ENCODE measurements at regions not wholly inside any gene's neighbourhood (a gene's known extent, or its start where the extent isn't known, plus 50 kb on each side); places are given as distances from the start of the nearest gene placed in this dataset.

GRCh38 chr2:181241366-181241765, 215.8 kb upstream of the ITGA4 start:
- no peak overlapping the region for H3K4me3 Mint-ChIP-seq (ENCODE audit: unreplicated experiment)
- H3K27ac Mint-ChIP-seq (ENCODE audit: unreplicated experiment): no peak overlapping the region
- no peaks in the 10 kb centered on the region for H3K27me3 Mint-ChIP-seq (ENCODE audit: low read depth)
- no peaks in the 10 kb centered on the region for H3K4me1 Mint-ChIP-seq (ENCODE audit: low read depth)
- TF ChIP-seq CTCF (IDR thresholded peaks at IDR 0.05): no peak
- no peak for DNase-seq (ENCODE audit: low spot score)
- no peaks in the 10 kb centered on the region for H3K36me3 Mint-ChIP-seq (ENCODE audit: low read depth)
- peaks cover 5% of the 10 kb centered on the region for H3K9me3 Mint-ChIP-seq (ENCODE audit: low read depth)

DNA sequence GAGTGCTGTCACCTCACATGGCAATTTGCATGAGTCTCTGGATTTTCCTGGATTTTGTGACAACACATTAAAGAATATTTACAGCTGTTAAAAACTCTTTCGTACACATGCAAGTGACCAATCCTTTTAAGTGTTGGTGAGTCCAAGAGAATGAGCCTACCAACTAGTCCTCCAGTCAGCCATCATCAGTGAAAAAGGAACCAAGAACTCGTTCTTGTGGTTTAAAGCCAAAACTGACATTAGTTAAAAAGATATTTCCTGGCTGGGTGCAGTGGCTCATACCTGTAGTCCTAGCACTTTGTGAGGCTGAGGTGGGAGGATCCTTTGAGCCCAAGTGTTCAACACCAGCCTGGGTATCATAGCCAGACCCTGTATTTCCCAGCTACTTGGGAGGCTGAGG, 215.4 kb upstream of the ITGA4 start:
- H3K36me3 Mint-ChIP-seq (ENCODE audit: low read depth): no peaks in the 10 kb centered on the region
- H3K27ac Mint-ChIP-seq (ENCODE audit: unreplicated experiment): no peak overlapping the region
- H3K4me3 Mint-ChIP-seq (ENCODE audit: unreplicated experiment): no peak overlapping the region
- no peaks in the 10 kb centered on the region for H3K4me1 Mint-ChIP-seq (ENCODE audit: low read depth)
- no peak for DNase-seq (ENCODE audit: low spot score)
- peaks cover 5% of the 10 kb centered on the region for H3K9me3 Mint-ChIP-seq (ENCODE audit: low read depth)
- TF ChIP-seq CTCF (IDR thresholded peaks at IDR 0.05): no peak
- no peaks in the 10 kb centered on the region for H3K27me3 Mint-ChIP-seq (ENCODE audit: low read depth)

GRCh38 chr2:181242262-181242661, 214.9 kb upstream of the ITGA4 start:
- no peak for DNase-seq (ENCODE audit: low spot score)
- no peaks in the 10 kb centered on the region for H3K4me1 Mint-ChIP-seq (ENCODE audit: low read depth)
- H3K27ac Mint-ChIP-seq (ENCODE audit: unreplicated experiment): no peak overlapping the region
- TF ChIP-seq CTCF (IDR thresholded peaks at IDR 0.05): no peak
- no peak overlapping the region for H3K4me3 Mint-ChIP-seq (ENCODE audit: unreplicated experiment)
- peaks cover under 1% of the 10 kb centered on the region for H3K9me3 Mint-ChIP-seq (ENCODE audit: low read depth)
- H3K27me3 Mint-ChIP-seq (ENCODE audit: low read depth): no peaks in the 10 kb centered on the region
- no peaks in the 10 kb centered on the region for H3K36me3 Mint-ChIP-seq (ENCODE audit: low read depth)

DNA sequence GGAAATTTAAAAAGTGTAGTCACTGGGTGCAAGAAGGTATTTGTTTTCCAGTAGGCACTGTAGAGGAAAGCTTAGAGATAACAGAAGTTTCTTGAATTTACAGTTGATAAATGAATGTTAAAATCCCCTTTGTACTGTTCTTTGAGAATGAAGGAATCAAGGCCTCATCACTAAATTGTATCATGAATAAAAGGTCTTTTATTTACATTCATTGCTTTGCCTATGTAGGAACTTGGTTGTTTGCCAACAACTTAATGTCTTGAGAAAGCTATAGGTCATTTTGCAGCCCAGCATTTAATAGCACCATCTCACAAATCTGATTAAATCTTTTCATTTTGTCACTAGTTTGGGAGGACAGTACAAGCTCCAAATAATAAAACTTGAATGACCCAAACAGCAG, 213.9 kb upstream of the ITGA4 start:
- no peak for DNase-seq (ENCODE audit: low spot score)
- Mint-ChIP-seq H3K27ac (ENCODE audit: unreplicated experiment) (no peak overlapping the region), H3K27me3 (ENCODE audit: low read depth) (no peaks in the 10 kb centered on the region), H3K36me3 (ENCODE audit: low read depth) (no peaks in the 10 kb centered on the region), H3K4me1 (ENCODE audit: low read depth) (no peaks in the 10 kb centered on the region), H3K4me3 (ENCODE audit: unreplicated experiment) (no peak overlapping the region), H3K9me3 (ENCODE audit: low read depth) (no peaks in the 10 kb centered on the region)
- TF ChIP-seq CTCF (IDR thresholded peaks at IDR 0.05): no peak

DNA sequence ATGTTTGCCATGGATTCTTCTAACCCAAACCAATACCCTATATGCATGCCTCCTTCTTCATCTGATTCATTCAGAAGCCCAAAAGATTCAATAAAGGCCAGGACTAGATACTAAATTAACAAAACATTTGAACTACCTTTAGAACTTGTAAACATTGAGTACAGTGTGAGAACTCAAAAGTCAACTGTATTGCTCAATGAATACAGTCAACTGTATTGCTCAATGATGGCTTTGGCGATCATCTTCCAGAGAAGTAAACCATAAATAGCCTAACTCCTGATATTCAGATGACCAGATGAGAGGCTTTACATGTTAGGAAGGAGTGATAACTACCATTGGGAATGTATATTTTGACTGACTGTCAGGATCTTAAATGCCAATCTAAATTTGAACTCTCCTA, 206.5 kb upstream of the ITGA4 start:
- Mint-ChIP-seq H3K27me3 (ENCODE audit: low read depth) (no peaks in the 10 kb centered on the region), H3K27ac (ENCODE audit: unreplicated experiment) (no peak overlapping the region), H3K4me1 (ENCODE audit: low read depth) (no peaks in the 10 kb centered on the region), H3K4me3 (ENCODE audit: unreplicated experiment) (no peak overlapping the region), H3K9me3 (ENCODE audit: low read depth) (no peaks in the 10 kb centered on the region), H3K36me3 (ENCODE audit: low read depth) (no peaks in the 10 kb centered on the region)
- DNase-seq (ENCODE audit: low spot score): no peak
- TF ChIP-seq CTCF (IDR thresholded peaks at IDR 0.05): no peak

Measured in chondrocyte (in vitro differentiated cells).